ENCODE measurements at regions not wholly inside any gene's neighbourhood (a gene's known extent, or its start where the extent isn't known, plus 50 kb on each side); places are given as distances from the start of the nearest gene placed in this dataset.
"Not testable (repeated sequence)": the region's sequence is repeated elsewhere in the genome, so short reads cannot be mapped to it uniquely, and the experiment has no call there.

GRCh38 chr19:28546148-28546685 lies 666.7 kb downstream of the UQCRFS1 start:
- TF ChIP-seq CTCF (IDR thresholded peaks at IDR 0.05) = no peak
- no peak overlapping the region for H3K4me3 ChIP-seq
- no peak for DNase-seq (ENCODE audit: low spot score)
- H3K27ac ChIP-seq = no peak overlapping the region

GRCh38 chr19:28545397-28545796 lies 667.6 kb downstream of the UQCRFS1 start:
- DNase-seq (ENCODE audit: low spot score) = not testable (repeated sequence)

GRCh38 chr19:28544451-28545261 lies 668.3 kb downstream of the UQCRFS1 start:
- TF ChIP-seq CTCF (IDR thresholded peaks at IDR 0.05) = no peak
- DNase-seq (ENCODE audit: low spot score) = no peak
- Histone ChIP-seq H3K27ac (no peak overlapping the region), H3K4me3 (no peak overlapping the region)

More at GRCh38 chr19:28545397-28545796, 667.6 kb downstream of the UQCRFS1 start:
- H3K27ac ChIP-seq, H3K4me3 ChIP-seq: not testable (repeated sequence)

- H3K27ac ChIP-seq = no peak overlapping the region
- no peak for DNase-seq (ENCODE audit: low spot score)
- H3K4me3 ChIP-seq = no peak overlapping the region
- no peak for TF ChIP-seq CTCF (IDR thresholded peaks at IDR 0.05)
Measured at GRCh38 chr19:28543244-28543776, 669.6 kb downstream of the UQCRFS1 start.

GRCh38 chr19:28542394-28543243 lies 670.3 kb downstream of the UQCRFS1 start:
- Histone ChIP-seq H3K27ac (no peak overlapping the region), H3K4me3 (no peak overlapping the region)
- TF ChIP-seq CTCF (IDR thresholded peaks at IDR 0.05) = no peak
- DNase-seq (ENCODE audit: low spot score) = no peak

- TF ChIP-seq CTCF (IDR thresholded peaks at IDR 0.05) = no peak
- H3K27ac ChIP-seq = no peak overlapping the region
- no peak overlapping the region for H3K4me3 ChIP-seq
- DNase-seq (ENCODE audit: low spot score) = no peak
Measured at GRCh38 chr19:28541602-28542393, 671.2 kb downstream of the UQCRFS1 start.

Data from coronary artery (tissue), 2 donors.